DMS114 treated with DMSO at 0.1 percent for 48 hours (cell line): ENCODE measurements at regions not wholly inside any gene's neighbourhood (a gene's known extent, or its start where the extent isn't known, plus 50 kb on each side); places are given as distances from the start of the nearest gene placed in this dataset.

Source experiments
- DNase-seq: peaks from one replicate; lab custom pipeline; 2025; ENCODE audit not compliant: unreplicated experiment; lab: John Stamatoyannopoulos, UW

GRCh38 chr3:163045945-163046344 lies 1549.3 kb downstream of the OTOL1 start:
- DNase-seq, result no peak

GRCh38 chr3:163048881-163049280 lies 1552.3 kb downstream of the OTOL1 start:
- no peak for DNase-seq

- DNase-seq, result peak; percentile 18
Observed at GRCh38 chr3:163056874-163057497, 1560.4 kb downstream of the OTOL1 start.

GRCh38 chr3:163058031-163058854 lies 1561.6 kb downstream of the OTOL1 start:
- no peak for DNase-seq

GRCh38 chr3:163071713-163072112 lies 1575.1 kb downstream of the OTOL1 start:
- DNase-seq, result no peak
